Psoas muscle (tissue), 7 donors: ENCODE measurements at regions not wholly inside any gene's neighbourhood (a gene's known extent, or its start where the extent isn't known, plus 50 kb on each side); places are given as distances from the start of the nearest gene placed in this dataset.
A peak's percentile ranks its signal among the peaks of the same experiment; 100 is the strongest.

Experiments used
- ATAC-seq, 4 donors: fragments of 200-7000 bp; cut with Tn5 transposase; one replicate each; pipeline ENCODE4 v1.9.1; 2020; ENCODE audit warnings: moderate library complexity in 3 of 4, mild to moderate bottlenecking in 2 of 4
- DNase-seq, 2 donors: peaks; one replicate each; pipeline ENCODE4 v3.0.0-alpha.2; 2020
- H3K27ac ChIP-seq: fragments of 200-600 bp; one replicate; pipeline ENCODE4 v1.8.0; 2022
- H3K27me3 ChIP-seq, 3 donors: fragments of 200-600 bp in 1 of 3; one replicate each; pipeline versions ENCODE4 v1.6.1 to v1.8.0; 2013 to 2022; ENCODE audit warnings: low read length in 2 of 3, mild to moderate bottlenecking in 2 of 3, moderate library complexity in 1 of 3; ENCODE audit not compliant: insufficient read depth in 3 of 3
- H3K36me3 ChIP-seq, 2 donors: fragments of 200-600 bp in 1 of 2; one replicate each; pipeline versions ENCODE4 v1.6.1 to v1.8.0; 2013 to 2022; ENCODE audit warnings: low read depth in 1 of 2, mild to moderate bottlenecking in 1 of 2, moderate library complexity in 1 of 2; ENCODE audit not compliant: insufficient read depth in 1 of 2
- H3K4me1 ChIP-seq: fragments of 200-600 bp; one replicate; pipeline ENCODE4 v1.8.0; 2022
- H3K4me3 ChIP-seq: fragments of 200-600 bp; one replicate; pipeline ENCODE4 v1.8.0; 2022; ENCODE audit warnings: mild to moderate bottlenecking
- H3K9me3 ChIP-seq: fragments of 200-600 bp; one replicate; pipeline ENCODE4 v1.8.0; 2022
- CTCF ChIP-seq: fragments of 200-600 bp; IDR thresholded peaks from one replicate; pipeline ENCODE4 v1.8.0; 2022; ENCODE audit warnings: antibody characterized with exemption
- WGBS, 3 donors: extraction: QIAGEN DNeasy Blood & Tissue Kit; methylation state at CpG; one replicate each; pipeline versions ENCODE4 v1.1.6 to v1.1.7; 2013; 5-methylcytosine and 5-hydroxymethylcytosine counted together
- intact Hi-C, 2 donors: fragments of 100-400 bp; cut with DNase I; formaldehyde crosslinking; loops; one replicate each; pipeline versions ENCODE4 v1.11.0 to v1.14.2; 2022
- donor health status: healthy with polysubstance abuse.
- donor health status: DM: no; HTN: no; CAD: no; lungs with moderate emphysema.
- donor health status: Bipolar disorder and iron deficiency.
- donor health status: healthy.
- donor health status: DM: yes; HTN: yes; CAD: no.
- donor health status: DM: no; HTN: no; CAD: no.
- donor health status: DM: yes; HTN: yes; CAD: no.

GRCh38 chr2:5561006-5561405 lies 131.2 kb upstream of the SOX11 start:
- 9 to 33% (median 15%) methylated on average over 8 of the region's 8 CpGs for WGBS, 3 donors
- TF ChIP-seq CTCF = no peak
- intact Hi-C loops = no loop called here
- no peak overlapping the region for H3K27ac ChIP-seq
- DNase-seq (peak in 1 of 2 donors; percentile 22), ATAC-seq (peak in 3 of 4 donors; percentile 36 to 42 (median 39))
- H3K4me1 ChIP-seq = no peaks in the 10 kb centered on the region
- H3K36me3 ChIP-seq = no peaks in the 10 kb centered on the region
- H3K4me3 ChIP-seq = no peak overlapping the region
- no peaks in the 10 kb centered on the region for H3K27me3 ChIP-seq
- H3K9me3 ChIP-seq = no peaks in the 10 kb centered on the region

GRCh38 chr2:5562426-5562825 lies 129.8 kb upstream of the SOX11 start:
- TF ChIP-seq CTCF = no peak
- DNase-seq (no peak), ATAC-seq (no peak)
- Histone ChIP-seq H3K27ac (no peak overlapping the region), H3K9me3 (no peaks in the 10 kb centered on the region), H3K27me3 (no peaks in the 10 kb centered on the region), H3K4me3 (no peak overlapping the region), H3K4me1 (no peaks in the 10 kb centered on the region), H3K36me3 (no peaks in the 10 kb centered on the region)
- 26 to 39% (median 26%) methylated on average over 13 of the region's 13 CpGs for WGBS, 3 donors
- intact Hi-C loops = no loop called here

GRCh38 chr2:5562865-5563264 lies 129.3 kb upstream of the SOX11 start:
- Histone ChIP-seq H3K4me1 (no peaks in the 10 kb centered on the region), H3K27me3 (no peaks in the 10 kb centered on the region), H3K9me3 (no peaks in the 10 kb centered on the region), H3K4me3 (no peak overlapping the region), H3K27ac (no peak overlapping the region), H3K36me3 (no peaks in the 10 kb centered on the region)
- no peak for TF ChIP-seq CTCF
- 89 to 91% (median 90%) methylated on average over 3 of the region's 3 CpGs for WGBS, 3 donors
- intact Hi-C loops = no loop called here
- no peak for DNase-seq
- no peak for ATAC-seq

GRCh38 chr2:5563411-5563810 lies 128.8 kb upstream of the SOX11 start:
- no peaks in the 10 kb centered on the region for H3K9me3 ChIP-seq
- DNase-seq (no peak), ATAC-seq (no peak)
- H3K4me3 ChIP-seq = no peak overlapping the region
- H3K4me1 ChIP-seq = no peaks in the 10 kb centered on the region
- H3K27me3 ChIP-seq = no peaks in the 10 kb centered on the region
- WGBS, 3 donors = 85 to 92% (median 92%) methylated on average over 12 of the region's 12 CpGs
- H3K27ac ChIP-seq = no peak overlapping the region
- no peak for TF ChIP-seq CTCF
- intact Hi-C loops = no loop called here
- no peaks in the 10 kb centered on the region for H3K36me3 ChIP-seq

GRCh38 chr2:5569256-5569655 lies 122.9 kb upstream of the SOX11 start:
- 43 to 61% (median 48%) methylated on average over 5 of the region's 5 CpGs for WGBS, 3 donors

More at GRCh38 chr2:5569256-5569655, 122.9 kb upstream of the SOX11 start:
- ATAC-seq (no peak), DNase-seq (no peak)
- TF ChIP-seq CTCF = no peak
- Histone ChIP-seq H3K27ac (no peak overlapping the region), H3K4me1 (no peaks in the 10 kb centered on the region), H3K9me3 (no peaks in the 10 kb centered on the region), H3K27me3 (peaks cover 0 to 3% (median 0%) of the 10 kb centered on the region in 3 donors), H3K36me3 (no peaks in the 10 kb centered on the region), H3K4me3 (no peak overlapping the region)
- intact Hi-C loops = no loop called here
